HG03521 (cell line): ENCODE measurements at regions not wholly inside any gene's neighbourhood (a gene's known extent, or its start where the extent isn't known, plus 50 kb on each side); places are given as distances from the start of the nearest gene placed in this dataset.
"Not testable (repeated sequence)": the region's sequence is repeated elsewhere in the genome, so short reads cannot be mapped to it uniquely, and the experiment has no call there.

ENCODE experiments used
- ATAC-seq: cut with Tn5 transposase; IDR thresholded peaks from one replicate; pipeline ENCODE4 v1.9.1; 2021; ENCODE audit warnings: mild to moderate bottlenecking, moderate library complexity; ENCODE audit not compliant: unreplicated experiment

- no peak for ATAC-seq
Measured at GRCh38 chr9:1837453-1838084, 177.6 kb upstream of the SMARCA2 start.

DNA sequence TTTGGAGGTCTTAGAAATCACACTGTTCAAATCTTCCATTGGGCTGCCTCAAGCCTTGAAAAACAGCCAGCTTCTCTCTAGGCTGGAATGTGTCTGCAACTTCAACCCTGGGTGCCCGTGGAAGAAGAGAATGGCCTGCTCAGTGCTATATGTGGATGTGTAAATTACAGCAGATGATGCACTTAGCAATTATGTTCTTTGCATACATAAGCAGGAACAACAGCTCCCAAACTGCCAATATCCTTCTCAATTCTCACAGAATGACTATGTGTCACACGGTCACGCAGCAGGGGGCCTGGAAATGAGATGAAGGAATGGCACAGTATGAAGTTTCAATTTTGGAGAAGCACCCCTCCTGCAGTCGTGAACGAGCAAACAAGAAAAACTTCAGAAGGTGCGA, 175.2 kb upstream of the SMARCA2 start:
- no peak for ATAC-seq

DNA sequence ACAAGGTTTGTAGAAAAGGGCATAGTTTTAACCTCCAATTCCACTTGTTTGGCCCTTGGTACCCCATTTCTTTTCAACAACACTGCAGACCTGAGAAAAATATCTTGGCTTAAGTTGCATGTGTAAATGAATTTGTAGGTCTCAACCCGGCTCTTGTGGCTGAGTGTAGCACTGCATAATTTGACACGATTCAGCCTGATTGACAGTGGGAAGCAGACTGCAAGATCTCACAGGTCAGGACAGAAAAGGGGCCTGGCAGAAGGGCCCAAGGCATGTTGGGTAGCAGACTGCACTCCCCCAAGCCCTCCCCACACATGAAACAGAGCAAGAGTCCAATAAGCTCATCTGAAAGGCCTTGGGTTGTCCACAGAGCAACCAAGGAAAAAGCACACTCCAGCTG, 169.7 kb upstream of the SMARCA2 start:
- ATAC-seq = no peak

- ATAC-seq = no peak
Measured at GRCh38 chr9:1855726-1856125, 159.4 kb upstream of the SMARCA2 start.

DNA sequence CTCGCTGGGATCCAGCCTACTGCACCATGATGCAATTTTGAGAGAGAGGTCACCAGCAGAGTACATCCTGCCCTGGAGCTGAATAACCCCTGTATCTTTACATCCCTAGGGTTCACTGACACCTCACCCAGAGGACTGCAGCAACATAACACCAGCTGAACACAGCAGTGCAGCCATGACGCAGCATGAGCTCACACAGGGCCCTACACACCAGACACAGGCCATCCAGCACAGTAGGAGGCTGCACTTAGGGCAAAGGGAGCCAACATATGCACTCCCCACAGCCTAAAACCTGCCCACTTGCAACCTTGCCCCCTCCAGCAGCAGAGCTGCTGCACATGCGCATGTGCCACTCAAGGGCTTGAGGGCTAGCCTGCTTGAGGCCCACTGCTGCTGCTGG, 157.3 kb upstream of the SMARCA2 start:
- no peak for ATAC-seq

GRCh38 chr9:1869843-1870242, 145.3 kb upstream of the SMARCA2 start:
- ATAC-seq = peak; percentile 91

DNA sequence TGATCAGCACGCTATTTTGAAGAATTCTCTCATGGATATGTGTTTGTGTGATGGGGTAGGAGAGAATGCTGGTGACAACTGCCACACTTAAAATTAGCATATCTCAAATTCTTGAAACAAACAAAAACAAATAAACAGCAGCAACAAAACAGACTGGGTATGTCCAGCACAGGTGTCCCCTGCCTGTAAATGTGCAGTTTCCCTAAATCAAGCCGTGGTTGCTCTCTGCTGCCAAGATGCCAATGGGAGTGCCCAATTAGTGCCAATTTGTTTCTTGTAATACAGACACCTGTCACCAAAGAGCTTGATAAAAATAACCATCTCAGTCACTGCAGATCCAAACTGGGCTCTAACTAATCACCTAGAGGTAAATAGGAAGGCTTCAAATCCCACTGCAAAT, 144.2 kb upstream of the SMARCA2 start:
- ATAC-seq = no peak

DNA sequence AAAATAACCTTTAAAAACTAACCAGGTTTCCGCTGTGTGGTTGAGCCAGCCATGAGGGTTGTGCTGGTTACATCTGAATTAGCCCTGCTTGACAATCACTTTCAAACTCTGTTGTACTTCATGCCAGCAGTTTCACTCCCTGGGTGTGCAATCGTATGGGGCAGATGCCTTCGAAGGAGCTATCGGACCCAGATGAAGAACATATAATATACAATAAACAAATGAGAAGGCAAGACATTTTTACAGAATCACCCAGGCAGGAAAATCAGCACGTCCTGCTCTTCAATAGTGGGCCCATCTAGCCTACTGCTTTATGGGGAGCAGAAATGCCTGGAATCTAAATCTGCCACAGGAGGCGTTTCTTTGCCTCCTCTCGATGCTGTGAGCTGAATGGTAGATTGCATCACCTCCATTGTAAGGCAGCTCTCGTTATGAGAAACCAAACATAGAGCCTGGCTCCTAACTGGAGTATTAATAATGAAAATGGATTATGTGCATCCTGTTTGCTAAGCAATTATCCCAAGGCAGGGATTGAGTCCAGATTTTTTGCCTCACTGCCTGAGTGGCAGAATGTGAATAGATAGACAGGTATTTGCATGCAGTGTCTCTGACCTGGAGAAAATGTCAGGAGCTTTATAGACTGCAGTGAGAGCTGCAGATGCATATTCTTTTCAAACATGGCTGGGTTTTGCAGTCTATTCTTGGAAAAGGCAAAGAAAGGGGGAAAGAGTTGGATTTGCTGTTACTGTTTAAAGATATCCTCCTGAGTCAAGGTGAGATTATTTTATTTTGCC, 143.3 kb upstream of the SMARCA2 start:
- no peak for ATAC-seq

DNA sequence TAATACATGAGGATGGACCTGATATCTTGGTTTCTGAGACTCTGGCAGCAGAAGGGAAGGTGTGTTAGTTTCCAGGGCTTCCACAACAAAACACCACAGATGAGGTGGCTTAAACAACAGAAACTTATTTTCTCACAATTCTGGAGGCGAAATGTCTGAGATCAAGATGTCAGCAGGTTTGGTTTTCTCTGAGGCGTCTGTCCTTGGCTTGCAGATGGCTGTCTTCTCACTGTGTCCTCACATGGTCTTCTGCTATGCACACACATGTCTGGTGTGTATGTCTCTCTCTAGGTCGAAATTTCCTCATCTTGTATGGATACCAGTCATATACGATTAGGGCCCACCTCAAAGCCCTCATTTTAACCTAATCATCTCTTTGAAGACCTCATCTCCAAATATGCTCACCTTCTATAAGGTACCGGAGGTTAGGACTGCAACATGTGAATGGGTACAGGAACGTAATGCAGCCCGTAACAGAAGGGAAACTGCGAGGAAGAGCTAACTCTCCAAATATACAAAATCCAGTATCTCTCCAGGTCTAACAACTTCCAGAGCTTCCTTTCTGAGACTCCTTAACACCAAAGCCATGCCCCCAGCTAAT, 139.8 kb upstream of the SMARCA2 start:
- ATAC-seq = no peak

DNA sequence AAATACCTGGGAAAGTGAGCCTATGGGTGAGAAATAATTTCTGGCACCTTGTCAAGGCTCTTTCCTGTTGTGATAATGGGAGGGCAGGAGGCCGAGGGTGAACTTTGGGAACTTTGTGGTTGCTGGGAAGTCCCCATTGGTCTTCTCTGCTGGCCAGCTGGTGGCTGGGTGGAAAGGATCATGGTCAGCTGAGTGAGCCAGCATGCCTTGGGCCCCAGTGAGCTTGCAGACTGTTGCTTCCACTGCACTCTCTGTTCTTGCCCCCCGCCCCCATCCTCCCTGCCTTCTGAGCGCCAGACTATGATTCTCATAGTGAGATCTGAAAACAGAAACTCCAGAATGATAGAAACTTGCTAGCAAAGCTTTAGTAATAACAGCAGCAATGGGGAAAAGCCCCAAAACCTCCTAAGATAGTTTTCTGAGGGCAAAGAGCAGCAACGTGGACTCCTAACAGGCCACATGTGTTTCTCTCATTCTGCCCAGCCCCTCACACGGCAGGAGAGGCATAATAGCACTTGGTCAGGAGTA, 139.2 kb upstream of the SMARCA2 start:
- peak; percentile 64 for ATAC-seq

DNA sequence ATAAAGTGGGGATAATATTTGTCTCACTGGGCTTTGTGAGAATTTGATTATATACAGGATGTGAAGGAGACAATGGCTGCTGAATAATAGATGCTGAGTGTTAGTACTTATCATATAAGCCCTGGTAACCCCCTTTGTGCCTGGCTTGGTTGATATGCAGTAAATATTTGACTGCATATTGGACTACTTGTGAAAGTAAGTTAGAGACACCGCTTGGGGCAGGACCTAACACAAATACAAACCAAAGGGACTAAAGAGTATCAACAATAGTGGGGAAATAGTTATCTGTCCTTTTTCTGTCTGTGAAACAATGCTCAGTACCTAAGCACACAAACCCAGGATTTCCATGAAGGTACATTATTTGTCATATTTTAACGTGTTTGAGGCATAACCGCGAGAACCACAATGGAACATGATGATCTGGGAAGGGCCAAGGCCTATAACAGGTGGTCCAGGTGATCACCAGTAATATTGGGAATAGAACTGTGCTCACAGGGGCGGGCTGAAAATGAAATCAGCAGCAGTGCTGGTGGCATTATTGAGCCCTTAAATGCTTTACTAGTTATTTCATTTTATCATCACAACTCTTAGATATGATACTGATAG, 138.2 kb upstream of the SMARCA2 start:
- ATAC-seq = no peak

DNA sequence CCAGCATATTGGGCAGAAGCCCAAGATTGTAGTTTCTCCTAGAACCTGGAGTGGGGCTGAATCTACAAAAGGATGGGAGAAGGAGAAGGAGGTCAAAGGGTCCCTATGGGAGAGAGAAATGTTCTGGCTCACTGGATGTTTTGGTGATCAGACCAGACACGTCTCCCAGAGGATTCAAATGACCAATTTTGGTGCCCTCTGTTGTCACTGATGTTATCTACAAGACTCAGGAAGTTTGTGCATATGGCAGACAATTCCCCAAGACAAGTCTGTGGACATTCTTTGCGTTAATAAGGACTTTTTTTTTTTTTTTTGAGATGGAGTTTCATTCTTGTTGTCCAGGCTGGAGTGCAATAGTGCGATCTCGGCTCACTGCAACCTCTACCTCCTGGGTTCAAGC, 137.2 kb upstream of the SMARCA2 start:
- no peak for ATAC-seq

DNA sequence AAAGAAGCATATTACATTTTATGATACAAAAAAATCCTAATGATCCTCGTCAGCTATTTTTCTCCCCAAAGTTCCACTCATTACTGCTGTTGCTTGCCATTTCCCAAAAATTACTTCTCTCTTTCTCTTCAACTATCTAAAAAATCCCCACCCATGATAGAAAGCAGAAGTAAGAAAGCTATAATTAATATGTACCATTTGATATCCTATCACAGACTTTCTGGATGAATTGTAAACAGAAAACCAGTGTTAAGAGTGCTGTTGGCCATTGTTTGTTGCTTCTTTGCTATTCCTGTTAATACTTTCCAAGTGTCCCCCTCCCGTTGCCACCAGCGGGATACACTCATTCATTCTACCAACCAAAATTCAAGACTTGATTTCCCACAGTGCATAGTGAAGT, 136.3 kb upstream of the SMARCA2 start:
- ATAC-seq = no peak

GRCh38 chr9:1879501-1879900, 135.6 kb upstream of the SMARCA2 start:
- peak; percentile 41 for ATAC-seq

DNA sequence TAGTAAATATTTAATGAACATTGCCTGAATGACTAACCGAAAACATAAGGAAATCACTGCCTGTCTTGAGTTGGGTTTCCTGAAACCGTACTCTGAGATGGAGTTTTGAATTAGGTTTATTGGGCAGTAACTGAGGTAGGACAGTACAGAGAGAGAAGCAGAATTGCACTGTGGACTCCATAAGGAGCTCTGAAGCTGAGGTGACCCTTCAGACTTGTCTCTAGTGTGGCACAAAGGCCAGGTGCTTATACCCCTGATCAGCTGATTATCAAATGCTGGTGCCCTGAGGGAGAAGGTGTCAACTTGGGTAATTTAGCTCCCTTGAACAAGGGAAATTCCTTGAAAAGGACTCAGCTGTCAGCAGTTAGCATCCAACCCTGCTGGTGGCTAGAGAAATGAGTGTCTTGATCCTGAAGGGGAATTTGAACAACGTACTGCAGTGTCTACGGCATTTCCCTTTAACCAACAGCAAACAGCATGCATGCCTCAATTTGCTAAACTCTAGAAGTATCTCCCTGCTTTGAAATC, 135.0 kb upstream of the SMARCA2 start:
- no peak for ATAC-seq

- no peak for ATAC-seq
Measured at GRCh38 chr9:1881708-1882295, 133.3 kb upstream of the SMARCA2 start.

- ATAC-seq = no peak
Measured at GRCh38 chr9:1882711-1883403, 132.3 kb upstream of the SMARCA2 start.

DNA sequence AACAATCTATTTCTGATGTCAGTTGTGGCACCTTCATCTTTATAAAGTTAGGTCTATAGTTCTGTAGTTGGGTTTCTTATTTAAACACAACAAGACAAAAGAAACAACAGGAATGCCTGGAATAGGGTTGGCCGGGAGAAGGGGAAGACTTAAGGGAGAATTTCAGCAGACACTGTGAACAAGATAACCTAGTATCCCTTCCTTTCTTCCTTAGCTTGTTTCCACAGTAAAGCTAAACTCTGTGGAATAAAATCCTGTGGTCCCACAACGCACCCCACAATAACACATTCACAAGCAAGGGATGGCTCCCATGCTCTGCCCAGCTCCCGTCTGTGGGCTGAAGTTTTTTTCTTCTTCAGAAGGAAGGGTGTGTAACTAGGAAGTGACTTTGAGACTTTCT, 124.9 kb upstream of the SMARCA2 start:
- ATAC-seq = no peak

DNA sequence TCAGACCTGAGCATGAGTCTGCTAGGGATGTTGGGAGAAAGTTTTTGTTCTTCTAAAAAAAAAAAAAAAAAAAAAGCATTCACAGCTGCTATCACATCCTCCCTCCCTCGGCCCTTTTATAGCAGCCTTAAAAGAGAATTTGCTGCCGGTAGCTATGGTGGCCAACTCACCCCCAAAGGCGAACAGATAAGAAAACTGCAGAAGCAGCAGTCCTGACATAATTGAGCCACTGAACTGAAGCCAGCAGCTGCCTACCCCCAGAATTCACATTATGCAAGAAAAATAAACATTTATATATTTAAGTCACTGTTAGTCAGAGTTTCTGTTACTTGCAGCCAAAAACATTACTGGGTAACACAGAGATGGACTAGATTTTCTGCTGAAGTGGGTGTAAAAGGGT, 124.3 kb upstream of the SMARCA2 start:
- ATAC-seq = no peak

- ATAC-seq = not testable (repeated sequence)
Measured at GRCh38 chr9:1903080-1903704, 112.0 kb upstream of the SMARCA2 start.
